Uterus (tissue), 3 donors: ENCODE measurements at regions not wholly inside any gene's neighbourhood (a gene's known extent, or its start where the extent isn't known, plus 50 kb on each side); places are given as distances from the start of the nearest gene placed in this dataset.

Experiments used
- DNase-seq, 2 donors: peaks; one replicate each; pipeline ENCODE4 v3.0.0-alpha.2; 2019 to 2020
- H3K27ac ChIP-seq, 2 donors: fragments of 200-600 bp; sonication (generic); 1 replicate in 1 of 2; 2 replicates in 1 of 2; pipeline ENCODE4 v1.5.1; 2016 to 2018
- H3K27me3 ChIP-seq, 2 donors: fragments of 200-600 bp; sonication (generic); one replicate each; pipeline ENCODE4 v1.5.1; 2018 to 2019; ENCODE audit warnings: control low read depth in 1 of 2
- H3K36me3 ChIP-seq, 2 donors: fragments of 200-600 bp; sonication (generic); one replicate each; pipeline ENCODE4 v1.5.1; 2019; ENCODE audit warnings: control low read depth in 1 of 2
- H3K4me1 ChIP-seq, 2 donors: fragments of 200-600 bp; sonication (generic); one replicate each; pipeline ENCODE4 v1.5.1; 2018 to 2019; ENCODE audit warnings: control low read depth in 1 of 2
- H3K4me3 ChIP-seq, 2 donors: fragments of 200-600 bp; sonication (generic); 1 replicate in 1 of 2; 2 replicates in 1 of 2; pipeline ENCODE4 v1.5.1; 2018 to 2019; ENCODE audit warnings: mild to moderate bottlenecking in 1 of 2
- H3K9me3 ChIP-seq, 2 donors: fragments of 200-600 bp; sonication (generic); one replicate each; pipeline ENCODE4 v1.5.1; 2019; ENCODE audit warnings: control low read depth in 1 of 2
- POLR2A ChIP-seq, 2 donors: fragments of 450-650 bp; IDR thresholded peaks; one replicate each; pipeline ENCODE4 v1.6.1; 2016; ENCODE audit warnings: antibody characterized with exemption in 2 of 2, mild to moderate bottlenecking in 1 of 2, moderate library complexity in 1 of 2
- intact Hi-C: fragments of 100-400 bp; cut with DNase I; formaldehyde crosslinking; loops from one replicate; pipeline ENCODE4 v1.15.1; 2023; ENCODE audit warnings: low total_unique reads
- TF ChIP-seq, protein P1 (sequence below), 4 experiments: fragments of 200-600 bp in 2 of 4; fragments of 450-650 bp in 2 of 4; sonication (generic) in 2 of 4; IDR thresholded peaks; one replicate each; pipeline ENCODE4 v1.5.1; 2016 to 2019; ENCODE audit warnings: antibody characterized with exemption in 4 of 4, mild to moderate bottlenecking in 2 of 4, moderate library complexity in 1 of 4
- donor health status: DM: yes; HTN: yes; CAD: no.

DNA sequence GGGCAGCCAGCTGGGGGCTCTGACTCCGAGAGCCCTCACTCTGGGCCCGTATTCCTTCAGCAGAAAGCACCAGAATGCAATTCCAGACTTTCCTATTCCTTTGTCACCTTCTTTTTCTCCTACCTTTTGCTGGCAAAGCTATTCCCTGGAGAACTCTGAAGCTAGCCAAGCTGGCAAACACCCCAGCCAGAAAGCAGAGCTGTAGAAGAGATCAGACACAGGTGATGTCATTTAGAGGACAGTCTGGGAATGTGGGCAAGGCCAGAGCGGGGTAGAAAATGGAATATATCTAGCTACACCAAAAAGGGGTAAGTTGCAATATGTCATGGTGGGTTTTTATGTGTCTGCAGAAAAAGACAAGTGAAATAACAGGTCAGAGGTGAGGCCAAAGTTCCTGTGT is 205.1 kb downstream of the NXPE2 start:
- no peak for DNase-seq
- H3K27ac ChIP-seq = no peak overlapping the region
- H3K36me3 ChIP-seq = no peaks in the 10 kb centered on the region
- intact Hi-C loops = no loop called here
- H3K27me3 ChIP-seq = no peaks in the 10 kb centered on the region
- H3K9me3 ChIP-seq = no peaks in the 10 kb centered on the region
- no peak overlapping the region for H3K4me3 ChIP-seq
- H3K4me1 ChIP-seq = no peaks in the 10 kb centered on the region
- TF ChIP-seq, protein P1, sequence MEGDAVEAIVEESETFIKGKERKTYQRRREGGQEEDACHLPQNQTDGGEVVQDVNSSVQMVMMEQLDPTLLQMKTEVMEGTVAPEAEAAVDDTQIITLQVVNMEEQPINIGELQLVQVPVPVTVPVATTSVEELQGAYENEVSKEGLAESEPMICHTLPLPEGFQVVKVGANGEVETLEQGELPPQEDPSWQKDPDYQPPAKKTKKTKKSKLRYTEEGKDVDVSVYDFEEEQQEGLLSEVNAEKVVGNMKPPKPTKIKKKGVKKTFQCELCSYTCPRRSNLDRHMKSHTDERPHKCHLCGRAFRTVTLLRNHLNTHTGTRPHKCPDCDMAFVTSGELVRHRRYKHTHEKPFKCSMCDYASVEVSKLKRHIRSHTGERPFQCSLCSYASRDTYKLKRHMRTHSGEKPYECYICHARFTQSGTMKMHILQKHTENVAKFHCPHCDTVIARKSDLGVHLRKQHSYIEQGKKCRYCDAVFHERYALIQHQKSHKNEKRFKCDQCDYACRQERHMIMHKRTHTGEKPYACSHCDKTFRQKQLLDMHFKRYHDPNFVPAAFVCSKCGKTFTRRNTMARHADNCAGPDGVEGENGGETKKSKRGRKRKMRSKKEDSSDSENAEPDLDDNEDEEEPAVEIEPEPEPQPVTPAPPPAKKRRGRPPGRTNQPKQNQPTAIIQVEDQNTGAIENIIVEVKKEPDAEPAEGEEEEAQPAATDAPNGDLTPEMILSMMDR (IDR thresholded peaks at IDR 0.05) = no peak
- TF ChIP-seq POLR2A (IDR thresholded peaks at IDR 0.05) = no peak

- Histone ChIP-seq H3K27ac (no peak overlapping the region), H3K27me3 (no peaks in the 10 kb centered on the region), H3K4me3 (no peak overlapping the region), H3K36me3 (no peaks in the 10 kb centered on the region), H3K9me3 (no peaks in the 10 kb centered on the region), H3K4me1 (no peaks in the 10 kb centered on the region)
- no peak for DNase-seq
- TF ChIP-seq, protein P1 (IDR thresholded peaks at IDR 0.05) = no peak
- no peak for TF ChIP-seq POLR2A (IDR thresholded peaks at IDR 0.05)
- intact Hi-C loops = no loop called here
Measured at GRCh38 chr11:114886644-114887265, 208.4 kb downstream of the NXPE2 start.

GRCh38 chr11:114889594-114890011 is 211.3 kb downstream of the NXPE2 start:
- H3K27ac ChIP-seq = no peak overlapping the region
- H3K9me3 ChIP-seq = no peaks in the 10 kb centered on the region
- no peak for DNase-seq
- H3K36me3 ChIP-seq = no peaks in the 10 kb centered on the region
- no peaks in the 10 kb centered on the region for H3K4me1 ChIP-seq
- TF ChIP-seq POLR2A (IDR thresholded peaks at IDR 0.05) = no peak
- TF ChIP-seq, protein P1 (IDR thresholded peaks at IDR 0.05) = no peak
- H3K4me3 ChIP-seq = no peak overlapping the region
- no peaks in the 10 kb centered on the region for H3K27me3 ChIP-seq
- intact Hi-C loops = no loop called here

- Histone ChIP-seq H3K9me3 (no peaks in the 10 kb centered on the region), H3K27me3 (no peaks in the 10 kb centered on the region), H3K4me1 (no peaks in the 10 kb centered on the region), H3K27ac (no peak overlapping the region), H3K4me3 (no peak overlapping the region), H3K36me3 (no peaks in the 10 kb centered on the region)
- intact Hi-C loops = no loop called here
- no peak for TF ChIP-seq POLR2A (IDR thresholded peaks at IDR 0.05)
- TF ChIP-seq, protein P1 (IDR thresholded peaks at IDR 0.05) = no peak
- DNase-seq = no peak
Measured at GRCh38 chr11:114890038-114890437, 211.7 kb downstream of the NXPE2 start.

- TF ChIP-seq, protein P1 (IDR thresholded peaks at IDR 0.05) = no peak
- no peak for TF ChIP-seq POLR2A (IDR thresholded peaks at IDR 0.05)
Measured at GRCh38 chr11:114891911-114892310, 213.6 kb downstream of the NXPE2 start.

More at GRCh38 chr11:114891911-114892310, 213.6 kb downstream of the NXPE2 start:
- H3K27me3 ChIP-seq = no peaks in the 10 kb centered on the region
- no peaks in the 10 kb centered on the region for H3K9me3 ChIP-seq
- H3K4me3 ChIP-seq = no peak overlapping the region
- intact Hi-C loops = no loop called here
- H3K36me3 ChIP-seq = no peaks in the 10 kb centered on the region
- no peak overlapping the region for H3K27ac ChIP-seq
- DNase-seq = no peak
- no peaks in the 10 kb centered on the region for H3K4me1 ChIP-seq
